ENCODE measurements at regions not wholly inside any gene's neighbourhood (a gene's known extent, or its start where the extent isn't known, plus 50 kb on each side); places are given as distances from the start of the nearest gene placed in this dataset.

DNA sequence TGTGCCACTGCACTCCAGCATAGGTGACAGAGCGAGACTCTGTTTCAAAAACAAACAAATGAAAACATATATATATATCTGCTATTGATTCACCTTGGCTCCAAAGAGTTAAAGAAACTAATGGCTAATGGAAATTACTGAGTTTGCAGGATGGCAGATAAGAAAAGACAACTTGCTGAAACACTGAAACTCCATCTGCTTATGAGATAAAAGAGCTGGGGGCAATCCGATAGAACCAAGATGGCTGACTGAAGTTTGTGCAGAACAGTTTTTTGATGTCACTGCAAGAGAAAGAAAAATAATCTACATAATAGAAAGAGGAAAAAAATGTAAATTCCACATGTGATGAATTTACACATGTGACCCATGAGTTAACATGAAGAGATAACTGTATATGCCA is 88.2 kb downstream of the LRATD1 start:
- Histone ChIP-seq H3K9me3 (ENCODE audit: control insufficient read depth, insufficient read depth, low read length) (no peaks in the 10 kb centered on the region), H3K9me2 (replicated peaks; ENCODE audit: control insufficient read depth, low read length) (no peaks in the 10 kb centered on the region), H3K79me2 (ENCODE audit: control insufficient read depth, low read length) (no peaks in the 10 kb centered on the region), H3K4me2 (ENCODE audit: low read length) (no peak overlapping the region), H3F3A (ENCODE audit: control insufficient read depth, insufficient read depth) (no peaks in the 10 kb centered on the region), H3K36me3 (ENCODE audit: control insufficient read depth, low read length) (no peaks in the 10 kb centered on the region), H4K20me1 (ENCODE audit: control insufficient read depth, insufficient read depth, low read depth, low read length) (no peaks in the 10 kb centered on the region), H3K27me3 (ENCODE audit: control insufficient read depth, low read length) (no peaks in the 10 kb centered on the region), H3K4me3 (ENCODE audit: low read length) (no peak overlapping the region), H3K27ac (ENCODE audit: low read depth, low read length) (no peak overlapping the region), H3K4me1 (ENCODE audit: control insufficient read depth, low read length) (no peaks in the 10 kb centered on the region)
- TF ChIP-seq, protein P1, sequence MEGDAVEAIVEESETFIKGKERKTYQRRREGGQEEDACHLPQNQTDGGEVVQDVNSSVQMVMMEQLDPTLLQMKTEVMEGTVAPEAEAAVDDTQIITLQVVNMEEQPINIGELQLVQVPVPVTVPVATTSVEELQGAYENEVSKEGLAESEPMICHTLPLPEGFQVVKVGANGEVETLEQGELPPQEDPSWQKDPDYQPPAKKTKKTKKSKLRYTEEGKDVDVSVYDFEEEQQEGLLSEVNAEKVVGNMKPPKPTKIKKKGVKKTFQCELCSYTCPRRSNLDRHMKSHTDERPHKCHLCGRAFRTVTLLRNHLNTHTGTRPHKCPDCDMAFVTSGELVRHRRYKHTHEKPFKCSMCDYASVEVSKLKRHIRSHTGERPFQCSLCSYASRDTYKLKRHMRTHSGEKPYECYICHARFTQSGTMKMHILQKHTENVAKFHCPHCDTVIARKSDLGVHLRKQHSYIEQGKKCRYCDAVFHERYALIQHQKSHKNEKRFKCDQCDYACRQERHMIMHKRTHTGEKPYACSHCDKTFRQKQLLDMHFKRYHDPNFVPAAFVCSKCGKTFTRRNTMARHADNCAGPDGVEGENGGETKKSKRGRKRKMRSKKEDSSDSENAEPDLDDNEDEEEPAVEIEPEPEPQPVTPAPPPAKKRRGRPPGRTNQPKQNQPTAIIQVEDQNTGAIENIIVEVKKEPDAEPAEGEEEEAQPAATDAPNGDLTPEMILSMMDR (IDR thresholded peaks at IDR 0.05; ENCODE audit: low read depth, low read length, poor library complexity, severe bottlenecking) = no peak
- no peak for TF ChIP-seq EZH2phosphoT487 (IDR thresholded peaks at IDR 0.05; ENCODE audit: borderline replicate concordance, low read length)

DNA sequence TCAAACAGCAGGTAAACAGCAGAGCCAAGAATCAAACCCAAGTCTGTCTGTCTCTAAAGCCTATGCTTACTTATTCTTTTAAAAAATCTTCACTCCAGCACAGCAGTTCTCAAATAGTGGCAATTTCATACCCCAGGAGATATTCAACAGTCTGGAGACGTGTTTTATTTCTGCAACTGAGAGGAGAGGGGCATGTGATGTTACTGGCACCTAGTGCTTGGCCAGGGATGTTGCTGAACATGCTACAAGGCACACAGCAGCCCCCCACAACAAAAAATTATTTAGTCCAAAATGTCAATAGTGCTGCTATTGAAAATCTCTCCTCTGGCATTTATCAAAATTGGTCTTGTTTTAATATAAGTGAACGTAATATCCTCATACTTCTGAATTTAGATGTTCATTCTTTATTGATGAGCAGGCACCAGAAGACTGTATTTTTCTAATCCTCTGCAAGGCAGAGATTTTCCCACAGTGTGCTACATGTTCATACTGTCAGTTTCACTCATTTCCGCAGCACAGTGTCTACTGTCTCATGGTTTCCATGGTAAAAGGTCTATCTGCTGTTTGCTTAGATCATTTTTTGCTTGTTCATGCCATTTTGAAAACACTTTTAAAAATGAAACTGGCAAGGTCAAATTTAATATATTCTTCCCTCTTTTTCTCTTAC is 90.5 kb downstream of the LRATD1 start:
- H3K4me2 ChIP-seq (ENCODE audit: low read length) = no peak overlapping the region
- H3K9me2 ChIP-seq (replicated peaks; ENCODE audit: control insufficient read depth, low read length) = no peaks in the 10 kb centered on the region
- no peak overlapping the region for H3K27ac ChIP-seq (ENCODE audit: low read depth, low read length)

DNA sequence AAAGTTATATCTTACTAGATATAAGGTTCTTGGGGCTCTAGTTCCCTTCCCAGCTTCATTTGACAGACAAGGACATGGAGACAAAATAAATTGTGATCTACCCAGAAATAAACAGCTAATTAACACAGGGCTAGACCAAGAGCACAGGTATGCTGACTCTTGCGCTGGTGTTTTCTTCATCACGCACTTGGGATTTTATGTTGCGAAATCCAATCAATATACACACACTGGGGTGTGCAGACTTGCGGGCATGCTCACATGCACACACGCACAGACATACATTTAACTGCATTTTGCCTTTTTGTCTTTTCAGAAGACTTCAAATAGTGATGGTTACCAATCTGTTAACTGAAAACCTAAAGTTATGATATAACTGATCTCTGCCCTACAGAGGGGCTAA is 91.2 kb downstream of the LRATD1 start:
- Histone ChIP-seq H3K36me3 (ENCODE audit: control insufficient read depth, low read length) (no peaks in the 10 kb centered on the region), H3K9me3 (ENCODE audit: control insufficient read depth, insufficient read depth, low read length) (no peaks in the 10 kb centered on the region), H4K20me1 (ENCODE audit: control insufficient read depth, insufficient read depth, low read depth, low read length) (no peaks in the 10 kb centered on the region), H3K4me2 (ENCODE audit: low read length) (no peak overlapping the region), H3K27ac (ENCODE audit: low read depth, low read length) (no peak overlapping the region), H3K9me2 (replicated peaks; ENCODE audit: control insufficient read depth, low read length) (no peaks in the 10 kb centered on the region), H3K4me1 (ENCODE audit: control insufficient read depth, low read length) (no peaks in the 10 kb centered on the region), H3K4me3 (ENCODE audit: low read length) (no peak overlapping the region), H3K79me2 (ENCODE audit: control insufficient read depth, low read length) (no peaks in the 10 kb centered on the region), H3F3A (ENCODE audit: control insufficient read depth, insufficient read depth) (no peaks in the 10 kb centered on the region), H3K27me3 (ENCODE audit: control insufficient read depth, low read length) (no peaks in the 10 kb centered on the region)
- TF ChIP-seq, protein P1 (IDR thresholded peaks at IDR 0.05; ENCODE audit: low read depth, low read length, poor library complexity, severe bottlenecking) = no peak
- TF ChIP-seq EZH2phosphoT487 (IDR thresholded peaks at IDR 0.05; ENCODE audit: borderline replicate concordance, low read length) = no peak

More for the DNA sequence above, 90.5 kb downstream of the LRATD1 start:
- H3K4me1 ChIP-seq (ENCODE audit: control insufficient read depth, low read length) = no peaks in the 10 kb centered on the region
- H3K36me3 ChIP-seq (ENCODE audit: control insufficient read depth, low read length) = no peaks in the 10 kb centered on the region
- H3K9me3 ChIP-seq (ENCODE audit: control insufficient read depth, insufficient read depth, low read length) = no peaks in the 10 kb centered on the region
- H3F3A ChIP-seq (ENCODE audit: control insufficient read depth, insufficient read depth) = no peaks in the 10 kb centered on the region
- TF ChIP-seq EZH2phosphoT487 (IDR thresholded peaks at IDR 0.05; ENCODE audit: borderline replicate concordance, low read length) = no peak
- TF ChIP-seq, protein P1 (IDR thresholded peaks at IDR 0.05; ENCODE audit: low read depth, low read length, poor library complexity, severe bottlenecking) = no peak
- H4K20me1 ChIP-seq (ENCODE audit: control insufficient read depth, insufficient read depth, low read depth, low read length) = no peaks in the 10 kb centered on the region
- no peak overlapping the region for H3K4me3 ChIP-seq (ENCODE audit: low read length)
- H3K79me2 ChIP-seq (ENCODE audit: control insufficient read depth, low read length) = no peaks in the 10 kb centered on the region
- no peaks in the 10 kb centered on the region for H3K27me3 ChIP-seq (ENCODE audit: control insufficient read depth, low read length)

Measured in DOHH2 (cell line).